Dedifferentiated amniotic fluid mesenchymal stem cell (primary cell): ENCODE measurements at regions not wholly inside any gene's neighbourhood (a gene's known extent, or its start where the extent isn't known, plus 50 kb on each side); places are given as distances from the start of the nearest gene placed in this dataset.
"Not testable (repeated sequence)": the region's sequence is repeated elsewhere in the genome, so short reads cannot be mapped to it uniquely, and the experiment has no call there.

ENCODE experiments used
- DNase-seq: peaks from one replicate; pipeline ENCODE4 v3.0.0-alpha.2; 2016; ENCODE audit errors: extremely low spot score

DNA sequence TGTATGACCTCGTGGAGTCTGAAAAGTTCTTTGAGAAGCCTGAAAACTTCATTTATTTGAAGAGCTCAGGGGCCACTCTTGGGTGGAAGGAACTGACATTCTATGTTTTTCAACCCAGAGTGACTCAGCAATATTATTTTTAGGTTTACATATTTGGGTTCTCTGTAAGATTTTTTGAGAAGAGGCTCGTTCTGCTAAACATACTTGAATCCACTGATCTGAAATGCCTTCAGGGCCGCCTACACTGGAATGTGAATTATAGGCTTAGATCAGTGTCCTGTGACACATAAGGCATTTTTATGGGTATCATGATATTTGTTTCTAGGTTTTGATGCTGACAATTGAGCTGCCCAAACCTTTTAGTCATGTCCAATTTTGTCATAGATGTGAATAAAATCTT, 86.2 kb downstream of the PSAT1 start:
- DNase-seq, result peak; percentile 90

DNA sequence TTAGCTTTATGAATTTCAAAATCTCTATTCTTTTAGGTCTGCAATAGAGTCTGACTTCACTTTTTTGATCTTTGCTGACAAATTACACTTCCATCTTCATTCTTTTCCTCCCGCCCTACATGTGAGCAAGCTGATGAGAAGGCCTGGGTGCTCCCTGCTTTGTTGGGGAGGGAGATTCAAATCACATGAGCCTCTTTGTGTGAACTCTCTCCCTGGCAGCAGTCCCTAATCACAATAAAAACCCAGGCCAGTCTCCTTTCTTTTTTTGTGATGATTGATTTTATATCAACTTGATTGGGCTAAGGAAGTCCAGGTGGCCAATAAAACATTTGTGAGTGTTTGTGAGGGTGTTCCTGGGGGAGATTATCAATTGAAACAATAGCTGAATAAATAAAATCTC, 89.4 kb downstream of the PSAT1 start:
- no peak for DNase-seq

DNA sequence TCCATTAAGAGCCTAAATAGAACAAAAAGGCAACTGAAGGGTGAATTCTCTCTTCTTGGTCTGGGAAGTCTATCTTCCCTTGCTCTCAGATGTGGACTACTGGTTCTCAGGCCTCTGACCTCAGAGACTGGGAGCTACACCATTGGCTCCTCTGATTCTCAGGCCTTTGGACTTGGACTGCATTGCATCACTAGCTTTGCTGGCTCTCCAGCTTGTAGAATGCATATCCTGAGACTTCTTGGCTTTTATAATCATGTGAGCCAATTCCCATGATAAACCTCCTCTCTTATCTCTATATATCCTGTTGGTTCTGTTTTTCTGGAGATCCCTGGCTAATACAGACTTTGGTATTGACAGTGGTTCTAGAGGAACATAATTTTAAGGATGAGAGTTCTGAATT, 89.8 kb downstream of the PSAT1 start:
- DNase-seq, result no peak

DNA sequence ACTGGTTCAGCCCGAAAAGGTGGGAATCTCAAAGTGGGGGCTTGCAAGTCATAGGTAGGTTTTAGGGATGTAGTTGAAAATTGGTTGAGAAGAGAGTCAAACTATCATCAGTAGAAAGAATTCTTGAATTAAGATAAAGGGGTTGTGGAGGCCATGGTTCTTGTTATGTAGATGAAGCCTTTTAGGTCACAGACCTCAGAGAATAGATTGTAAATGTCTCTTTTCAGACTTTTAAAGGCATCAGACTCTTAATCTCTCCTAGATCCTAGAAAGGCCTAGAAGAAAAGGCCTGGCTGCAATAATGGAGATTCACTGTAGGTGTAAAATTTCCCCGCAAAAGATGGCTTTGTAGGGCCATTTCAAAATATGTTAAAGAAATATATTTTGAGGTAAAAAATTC, 96.4 kb downstream of the PSAT1 start:
- DNase-seq, result no peak

DNA sequence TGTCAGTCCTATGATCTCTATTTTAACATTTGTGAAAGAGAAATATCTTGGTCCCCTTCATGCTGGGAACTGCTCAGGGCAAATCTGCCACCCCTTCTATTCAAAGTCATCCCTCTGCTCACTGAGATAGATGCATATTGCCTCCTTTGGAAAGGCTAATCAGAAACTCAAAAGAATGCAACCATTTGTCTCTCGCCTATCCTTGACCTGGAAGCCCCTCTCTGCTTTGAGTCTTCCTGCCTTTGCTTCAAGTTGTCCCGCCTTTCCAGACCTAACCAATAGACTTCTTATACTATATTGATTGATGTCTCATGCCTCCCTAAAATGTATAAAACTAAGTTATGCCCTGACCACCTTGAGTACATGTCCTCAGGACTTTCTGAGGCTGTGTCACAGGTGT, 97.0 kb downstream of the PSAT1 start:
- no peak for DNase-seq

DNA sequence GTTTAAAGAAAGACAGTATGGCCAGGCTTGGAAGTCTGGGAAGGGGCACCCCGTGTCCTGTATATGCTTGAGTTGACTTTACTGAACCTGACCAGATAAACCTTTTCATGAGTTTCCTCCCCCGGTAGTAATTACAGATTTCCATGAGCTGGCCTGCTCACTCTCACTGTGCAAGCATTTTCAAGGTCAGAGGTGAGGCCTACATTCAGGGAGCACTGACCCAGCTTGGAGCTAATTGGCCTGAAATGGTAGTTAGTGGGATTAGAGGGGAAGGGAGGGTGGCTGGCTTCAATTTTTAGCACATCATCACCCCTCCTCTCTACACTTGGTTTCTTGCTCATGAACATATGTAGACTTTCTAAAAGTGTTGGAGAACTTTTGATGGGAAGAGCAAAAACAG, 99.2 kb downstream of the PSAT1 start:
- DNase-seq, result no peak

DNA sequence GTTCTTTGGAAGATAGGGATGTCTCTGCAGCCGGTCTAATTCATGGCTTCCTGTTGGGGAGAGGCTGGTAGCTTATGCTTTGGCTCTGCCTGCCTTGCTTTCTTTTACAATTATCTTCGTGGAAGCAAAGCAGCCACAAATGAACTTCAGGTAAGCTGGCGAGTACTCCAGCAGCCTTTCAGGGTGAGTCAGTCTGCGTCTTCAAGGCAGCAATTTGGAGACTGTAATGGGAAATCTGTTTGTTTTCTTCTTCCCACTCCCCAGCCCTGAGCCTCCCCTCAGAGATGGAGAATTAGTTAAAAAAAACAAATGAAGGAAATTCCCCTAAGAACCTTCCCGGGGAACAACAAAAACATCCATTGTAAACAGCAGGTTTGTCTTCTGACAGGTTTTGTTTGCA, 100.1 kb downstream of the PSAT1 start:
- no peak for DNase-seq

DNA sequence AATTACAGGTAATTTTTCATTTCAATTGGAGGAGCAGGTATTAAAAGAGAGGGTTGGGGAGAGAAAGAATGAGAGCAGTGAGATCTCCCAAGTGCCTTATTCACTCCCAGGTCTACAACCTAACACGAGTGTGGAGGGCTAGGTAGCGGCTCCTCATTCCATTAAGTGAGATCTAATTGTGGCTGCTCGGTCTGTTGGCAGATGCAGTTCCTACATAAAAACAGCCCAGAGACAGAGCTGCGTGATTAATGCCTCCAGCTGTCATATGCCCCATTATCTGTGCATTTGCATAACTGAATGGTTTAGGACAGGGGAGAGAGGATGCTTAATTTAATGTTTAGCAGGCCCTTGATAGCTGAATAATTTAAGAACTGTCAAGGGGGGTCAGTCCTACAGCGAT, 100.5 kb downstream of the PSAT1 start:
- no peak for DNase-seq

DNA sequence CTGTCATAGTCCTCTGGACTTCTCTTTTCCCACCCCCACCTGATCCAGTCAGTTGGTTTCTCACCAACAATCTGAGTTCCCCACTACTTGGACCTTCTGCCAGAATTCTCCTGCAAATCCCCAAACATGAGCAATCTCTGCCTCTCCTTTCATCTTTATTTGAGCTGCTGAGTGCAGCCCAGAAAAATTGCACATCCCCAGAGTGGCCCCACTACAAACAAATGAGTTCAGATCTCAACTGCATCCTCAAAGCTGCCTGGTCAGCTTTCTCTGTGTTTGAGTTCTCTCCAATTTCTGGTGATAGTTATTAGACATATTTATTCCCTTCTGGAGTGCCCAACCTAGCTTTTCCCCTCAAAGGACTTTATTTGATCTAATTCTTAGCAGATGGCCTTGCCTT, 102.2 kb downstream of the PSAT1 start:
- DNase-seq, result no peak

DNA sequence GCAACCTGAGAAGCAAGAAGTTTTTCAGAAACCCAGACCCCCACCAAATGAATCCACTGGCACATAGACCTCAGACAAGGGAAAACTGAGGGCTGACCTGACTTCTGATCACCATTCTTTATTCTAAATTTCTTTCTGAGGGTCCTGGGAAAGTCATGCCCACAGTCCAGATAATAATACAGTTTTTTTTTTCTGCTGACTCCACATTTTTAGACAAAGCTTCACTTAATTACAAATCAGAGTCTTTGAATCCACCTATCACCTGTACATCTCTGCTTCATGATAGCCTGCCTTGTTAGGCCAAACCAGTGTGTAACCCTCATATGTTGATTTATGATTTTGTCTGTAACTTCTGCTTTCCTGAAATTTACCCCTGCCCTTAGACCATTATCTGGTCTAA, 103.6 kb downstream of the PSAT1 start:
- no peak for DNase-seq

DNA sequence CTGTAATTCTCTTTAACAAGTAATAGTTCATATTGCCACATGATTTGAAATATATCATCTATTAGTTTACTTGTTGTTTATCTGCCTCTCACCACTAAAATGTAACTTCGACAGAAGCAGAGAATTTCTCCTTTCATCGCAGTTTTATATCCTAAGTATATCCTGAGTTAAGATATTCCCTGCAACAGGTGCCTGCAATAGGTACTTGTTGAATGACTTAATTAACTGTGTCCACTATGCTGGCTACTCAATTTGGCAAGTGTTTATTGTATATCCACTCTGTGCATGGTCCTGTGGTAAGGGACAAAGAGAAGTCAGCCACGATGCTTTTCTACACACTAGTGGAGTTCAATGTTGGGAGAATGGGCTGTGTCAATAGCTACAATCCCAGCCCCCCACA, 108.5 kb downstream of the PSAT1 start:
- DNase-seq, result no peak

DNA sequence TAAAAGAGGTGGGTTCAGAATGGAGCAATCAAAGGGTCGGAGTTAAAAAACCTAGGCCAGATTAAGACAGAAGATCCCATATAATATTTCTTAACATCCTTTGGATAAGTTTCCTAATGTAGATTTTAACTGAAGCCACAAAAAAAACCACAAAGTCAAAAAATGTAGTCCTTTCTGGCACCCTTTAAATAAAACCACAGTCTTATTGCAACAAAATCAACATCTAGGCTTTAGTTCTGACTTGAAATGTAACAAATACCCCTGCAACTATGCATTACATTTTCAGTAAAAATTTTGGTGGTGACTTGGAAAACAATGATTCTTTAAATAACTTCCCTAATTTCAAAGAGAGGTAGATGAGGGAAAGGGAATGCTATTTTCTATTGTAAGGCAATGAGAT, 109.2 kb downstream of the PSAT1 start:
- peak; percentile 46 for DNase-seq

DNA sequence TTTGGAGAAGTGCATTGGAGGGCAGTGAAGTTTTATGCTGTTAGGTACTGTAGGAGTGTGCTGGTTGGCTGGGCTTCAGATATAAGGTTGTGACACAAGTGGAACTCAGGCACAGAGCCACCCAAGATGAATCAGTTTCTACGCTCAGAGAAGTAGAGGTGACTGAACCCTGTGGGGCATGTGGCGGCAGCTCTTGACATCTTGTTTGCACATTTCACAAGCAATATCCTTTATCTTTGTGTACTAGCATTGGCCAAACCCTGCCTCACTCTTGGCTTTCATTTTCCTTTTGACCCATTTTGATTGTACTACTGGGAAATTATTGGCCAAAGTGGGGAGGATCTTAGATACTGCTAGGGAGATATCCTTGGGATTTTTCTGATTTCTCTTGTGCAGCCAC, 110.0 kb downstream of the PSAT1 start:
- DNase-seq, result no peak

DNA sequence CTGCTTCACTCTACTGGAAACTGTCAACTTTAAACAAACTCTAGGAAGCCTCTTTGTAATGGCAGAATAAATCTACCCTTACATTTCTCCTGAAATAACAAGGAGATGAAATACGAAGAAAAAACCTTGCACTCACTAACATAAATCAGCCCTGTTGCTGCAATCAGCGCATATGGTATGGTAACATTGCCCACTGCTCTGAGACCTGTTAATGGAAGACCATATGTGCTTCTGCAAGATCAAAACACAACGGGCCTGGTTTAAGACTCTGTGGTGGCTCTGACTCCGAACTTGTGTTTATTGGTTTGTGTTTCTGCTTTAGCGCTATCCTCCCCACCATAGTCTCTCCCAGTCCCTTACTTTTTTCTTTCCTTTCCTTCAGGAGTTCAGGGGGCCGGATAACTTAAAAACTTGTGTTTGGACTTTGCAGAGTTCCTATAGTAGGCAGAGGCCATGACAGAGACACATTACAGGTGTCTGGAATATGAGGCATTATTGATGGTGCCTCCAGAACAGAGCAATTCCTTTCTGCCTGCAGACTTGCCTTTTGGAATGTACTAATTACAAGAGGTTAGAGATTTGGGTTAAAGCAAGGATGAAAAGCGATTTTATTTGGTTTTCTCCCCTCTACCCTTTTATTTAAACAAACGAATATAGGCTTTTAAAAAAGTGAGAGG, 110.8 kb downstream of the PSAT1 start:
- DNase-seq, result no peak

DNA sequence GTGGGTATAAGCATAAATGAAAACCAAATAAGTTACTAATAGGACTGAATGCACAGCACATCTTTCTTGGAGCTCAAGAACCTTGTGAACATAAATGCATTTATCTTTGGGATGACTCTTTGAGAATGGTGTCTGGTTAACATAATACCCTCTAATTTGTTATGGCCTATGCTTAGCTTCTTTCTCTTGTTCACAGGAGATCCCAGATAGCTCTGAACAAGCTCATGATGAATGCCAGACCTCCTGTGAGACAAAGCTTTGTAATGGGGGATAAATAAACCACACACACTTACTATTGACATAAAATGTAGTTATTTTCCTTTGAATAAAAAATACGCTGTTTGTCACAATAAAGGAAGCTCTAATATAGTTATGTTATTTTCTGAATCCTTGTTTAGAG, 111.5 kb downstream of the PSAT1 start:
- no peak for DNase-seq

DNA sequence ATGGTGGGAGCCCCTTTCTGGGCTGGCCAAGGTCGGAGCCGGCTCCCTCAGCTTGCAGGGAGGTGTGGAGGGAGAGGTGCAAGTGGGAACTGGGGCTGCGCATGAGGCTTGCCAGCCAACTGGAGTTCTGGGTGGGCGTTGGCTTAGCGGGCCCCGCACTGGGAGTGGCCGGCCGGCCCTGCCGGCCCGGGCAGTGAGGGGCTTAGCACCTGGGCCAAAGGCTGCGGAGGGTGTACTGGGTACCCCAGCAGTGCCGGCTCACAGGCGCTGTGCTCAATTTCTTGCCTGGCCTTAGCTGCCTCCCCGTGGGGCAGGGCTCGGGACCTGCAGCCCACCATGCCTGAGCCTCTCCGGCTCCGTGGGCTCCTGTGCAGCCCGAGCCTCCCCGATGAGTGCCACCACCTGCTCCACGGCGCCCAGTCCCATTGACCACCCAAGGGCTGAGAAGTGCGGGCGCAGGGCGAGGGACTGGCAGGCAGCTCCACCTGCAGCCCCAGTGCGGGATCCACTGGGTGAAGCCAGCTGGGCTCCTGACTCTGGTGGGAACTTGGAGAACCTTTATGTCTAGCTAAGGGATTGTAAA, 113.1 kb downstream of the PSAT1 start:
- DNase-seq, result not testable (repeated sequence)

DNA sequence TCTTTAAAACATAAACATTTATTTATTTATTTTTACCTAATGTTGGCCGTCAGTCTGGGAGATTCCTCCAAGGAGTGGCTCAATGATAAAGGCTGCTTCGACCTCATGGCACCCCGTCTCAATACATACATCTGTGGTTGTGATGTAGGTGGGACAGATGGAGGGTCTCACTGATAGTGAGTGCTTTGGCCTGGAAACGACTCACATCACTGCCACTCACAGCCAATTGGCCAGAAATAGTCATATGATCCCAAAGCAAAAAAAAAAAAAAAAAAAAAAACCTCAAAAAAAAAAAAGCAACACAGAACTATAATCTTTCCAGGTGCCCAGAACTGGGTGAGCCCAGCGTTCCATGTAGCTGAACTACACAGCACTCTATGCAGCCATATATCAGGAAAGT, 125.4 kb downstream of the PSAT1 start:
- DNase-seq, result no peak

DNA sequence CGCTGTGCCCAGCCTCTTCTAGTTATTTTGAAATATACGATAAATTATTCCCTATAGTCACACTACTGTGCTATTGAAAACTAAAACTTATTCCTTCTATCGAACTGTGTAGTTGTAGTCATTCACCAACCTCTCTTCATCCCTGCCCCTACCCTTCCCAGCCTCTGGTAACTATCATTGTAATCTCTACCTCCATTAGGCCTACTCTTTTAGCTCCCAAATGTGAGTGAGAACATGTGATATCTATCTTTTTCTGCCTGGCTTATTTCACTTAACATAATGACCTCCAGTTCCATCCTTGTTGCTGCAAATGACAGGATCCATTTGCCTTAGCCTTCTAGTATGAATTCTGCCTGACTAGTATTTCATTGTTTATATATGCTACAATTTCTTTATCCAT, 127.4 kb downstream of the PSAT1 start:
- DNase-seq, result no peak

DNA sequence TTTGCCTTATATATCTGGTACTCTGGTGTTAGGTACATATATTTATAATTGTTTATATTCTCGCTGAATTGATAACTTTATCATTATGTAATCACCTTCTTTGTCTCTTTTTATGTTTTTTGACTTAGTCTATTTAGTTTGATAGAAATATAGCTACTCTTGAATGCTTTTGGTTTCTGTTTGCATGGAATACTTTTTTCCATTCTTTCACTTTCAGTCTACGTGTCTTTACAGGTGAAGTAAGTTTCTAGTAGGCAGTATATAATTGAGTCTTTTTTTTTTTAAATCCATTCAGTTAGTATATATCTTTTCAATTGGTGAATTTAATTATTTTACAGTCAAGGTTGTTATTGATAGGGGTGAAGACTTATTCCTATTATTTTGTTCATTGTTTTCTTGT, 131.7 kb downstream of the PSAT1 start:
- DNase-seq, result no peak

DNA sequence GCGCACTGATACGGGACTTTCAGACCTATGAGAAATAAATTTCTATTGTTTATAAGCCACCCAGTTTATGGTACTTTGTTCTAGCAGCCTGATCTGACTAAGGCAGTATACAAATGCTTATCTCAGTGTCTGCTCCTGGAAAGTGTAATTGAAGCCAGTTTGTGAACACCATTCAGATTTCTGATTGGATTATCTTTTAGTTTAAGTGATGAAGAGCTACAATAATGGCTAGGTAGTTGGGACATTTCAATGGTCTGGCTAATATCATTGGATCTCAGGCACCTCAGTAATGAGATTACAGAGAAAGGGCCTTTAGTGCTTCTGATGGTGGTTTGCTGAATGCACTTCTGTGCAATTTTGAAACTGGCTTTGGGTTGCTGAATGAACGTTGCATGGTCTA, 133.5 kb downstream of the PSAT1 start:
- DNase-seq, result no peak

DNA sequence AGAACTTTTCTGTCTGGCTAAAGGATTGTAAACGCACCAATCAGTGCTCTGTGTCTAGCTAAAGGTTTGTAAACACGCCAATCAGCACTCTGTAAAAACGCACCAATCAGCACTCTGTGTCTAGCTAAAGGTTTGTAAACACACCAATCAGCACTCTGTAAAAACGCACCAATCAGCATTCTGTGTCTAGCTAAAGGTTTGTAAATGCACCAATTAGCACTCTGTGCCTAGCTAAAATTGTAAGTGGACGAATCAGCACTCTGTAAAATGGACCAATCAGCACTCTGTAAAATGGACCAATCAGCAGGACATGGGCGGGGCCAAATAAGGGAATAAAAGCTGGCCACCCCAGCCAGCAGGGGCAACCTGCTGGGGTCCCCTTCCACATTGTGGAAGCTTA, 134.1 kb downstream of the PSAT1 start:
- not testable (repeated sequence) for DNase-seq

DNA sequence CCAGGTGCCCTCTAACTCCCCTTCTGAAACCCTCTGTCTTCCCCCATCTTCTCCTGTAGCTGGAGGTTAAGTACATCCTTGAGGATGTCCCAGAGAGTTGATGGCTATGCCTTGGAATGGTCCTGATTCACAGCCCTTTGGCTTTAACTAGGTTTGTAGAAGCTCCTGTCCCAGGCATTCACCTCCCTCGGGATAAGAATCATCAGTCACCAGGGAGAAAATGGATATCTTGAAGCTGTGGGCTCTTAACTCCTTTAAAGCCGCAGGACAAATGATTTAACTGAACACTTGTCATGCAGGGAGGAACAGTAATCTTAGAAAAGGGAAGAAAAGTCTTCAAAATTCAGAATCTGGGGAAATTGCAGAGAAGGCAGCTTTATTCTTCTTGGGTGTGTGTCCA, 139.9 kb downstream of the PSAT1 start:
- DNase-seq, result no peak

DNA sequence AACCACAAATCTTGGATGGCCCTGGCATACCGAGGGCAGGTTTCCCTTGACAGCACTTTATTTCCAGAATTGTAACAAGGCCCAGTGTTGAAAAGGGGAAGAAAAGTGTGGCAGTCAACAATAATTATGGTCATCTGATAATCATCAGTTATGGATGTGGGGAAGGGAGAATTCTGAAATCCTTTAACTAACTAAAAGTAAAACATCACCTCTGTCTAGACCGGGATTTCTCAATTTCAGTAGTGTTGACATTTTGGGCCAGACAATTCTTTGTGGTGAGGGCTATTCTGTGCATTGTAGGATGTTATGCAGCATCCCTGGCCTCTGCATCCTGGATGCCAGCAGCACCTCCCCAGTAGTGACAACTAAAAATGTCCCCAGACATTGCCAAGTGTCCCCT, 140.4 kb downstream of the PSAT1 start:
- DNase-seq, result no peak

DNA sequence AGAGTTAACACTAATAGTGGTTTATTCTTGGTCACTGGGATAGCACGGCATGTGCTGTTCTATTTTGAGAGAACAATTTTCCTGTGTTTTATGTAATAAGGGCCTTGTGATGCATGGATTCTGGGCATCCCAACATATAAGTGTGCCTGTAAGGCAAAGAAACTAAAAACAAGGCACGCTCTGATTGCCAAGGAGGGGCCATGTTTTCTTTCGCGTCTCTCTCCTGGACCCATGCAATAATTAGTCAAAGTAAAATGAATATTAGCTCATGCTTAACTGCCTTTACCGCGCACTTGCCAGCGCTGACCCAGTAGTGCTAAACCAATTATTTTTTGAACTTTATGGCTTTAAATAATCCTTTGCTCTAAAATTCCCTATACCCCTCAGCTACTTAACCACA, 140.9 kb downstream of the PSAT1 start:
- DNase-seq, result no peak
